HepG2 (cell line): ENCODE measurements at regions not wholly inside any gene's neighbourhood (a gene's known extent, or its start where the extent isn't known, plus 50 kb on each side); places are given as distances from the start of the nearest gene placed in this dataset.

ENCODE experiments used
- FOXC1 ChIP-seq: sonication (generic); formaldehyde crosslinking; IDR thresholded peaks from 2 replicates; pipeline ENCODE4 v1.8.0; 2022; ENCODE audit warnings: mild to moderate bottlenecking, missing genetic modification reagents, borderline replicate concordance
- GATAD1 ChIP-seq: IDR thresholded peaks from 2 replicates; pipeline ENCODE4 v1.6.1; 2016; ENCODE audit warnings: missing genetic modification reagents, missing compliant biosample characterization
- NRL ChIP-seq: sonication (generic); formaldehyde crosslinking; IDR thresholded peaks from 2 replicates; pipeline ENCODE4 v1.5.0; 2020; ENCODE audit warnings: missing genetic modification reagents, mild to moderate bottlenecking, moderate library complexity, borderline replicate concordance
- SP1 ChIP-seq, 2 experiments: fragments of 450-650 bp in 1 of 2; sonication (generic) in 1 of 2; formaldehyde crosslinking in 1 of 2; IDR thresholded peaks; 2 replicates each; pipeline versions ENCODE4 v1.4.0 to v1.6.1; 2016 to 2020; ENCODE audit warnings: missing genetic modification reagents in 1 of 2
- ZNF124 ChIP-seq: sonication (generic); formaldehyde crosslinking; IDR thresholded peaks from 2 replicates; pipeline ENCODE4 v1.4.0; 2020; ENCODE audit warnings: missing genetic modification reagents
- ZNF598 ChIP-seq: sonication (generic); formaldehyde crosslinking; IDR thresholded peaks from 2 replicates; pipeline ENCODE4 v1.5.1; 2020; ENCODE audit warnings: mild to moderate bottlenecking, missing genetic modification reagents, borderline replicate concordance
- ZSCAN31 ChIP-seq: sonication (generic); formaldehyde crosslinking; IDR thresholded peaks from 2 replicates; pipeline ENCODE4 v1.5.0; 2020; ENCODE audit warnings: low read depth, mild to moderate bottlenecking, missing genetic modification reagents
- TF ChIP-seq, protein P1 (sequence below): sonication (generic); formaldehyde crosslinking; IDR thresholded peaks from 2 replicates; pipeline ENCODE4 v1.8.1; 2023; ENCODE audit warnings: mild to moderate bottlenecking, missing genetic modification reagents
- TF ChIP-seq, protein P2 (sequence below): sonication (generic); formaldehyde crosslinking; conservative IDR thresholded peaks from 2 replicates; pipeline ENCODE4 v1.5.0; 2020; ENCODE audit warnings: missing genetic modification reagents

DNA sequence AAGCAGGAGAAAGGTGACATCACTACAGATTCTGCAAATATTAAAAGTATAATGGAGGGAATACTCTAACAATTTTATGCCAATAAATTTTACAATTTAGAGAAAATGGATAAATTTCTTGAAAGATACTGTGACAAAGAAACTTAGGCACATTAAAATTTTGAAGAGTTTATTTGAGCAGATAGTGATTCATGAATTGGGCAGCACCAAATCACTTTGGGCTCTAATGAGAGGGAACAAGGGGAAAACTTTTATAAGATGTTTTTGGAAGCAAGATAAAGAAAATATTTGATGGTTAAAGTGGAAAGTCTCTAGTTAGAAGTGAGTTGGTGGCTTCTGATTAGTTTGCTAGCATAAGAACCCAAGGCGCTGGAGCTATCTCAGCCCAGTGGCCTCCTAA, 55.2 kb upstream of the FMN2 start (continued):
- no peak for TF ChIP-seq NRL
- TF ChIP-seq, protein P1, sequence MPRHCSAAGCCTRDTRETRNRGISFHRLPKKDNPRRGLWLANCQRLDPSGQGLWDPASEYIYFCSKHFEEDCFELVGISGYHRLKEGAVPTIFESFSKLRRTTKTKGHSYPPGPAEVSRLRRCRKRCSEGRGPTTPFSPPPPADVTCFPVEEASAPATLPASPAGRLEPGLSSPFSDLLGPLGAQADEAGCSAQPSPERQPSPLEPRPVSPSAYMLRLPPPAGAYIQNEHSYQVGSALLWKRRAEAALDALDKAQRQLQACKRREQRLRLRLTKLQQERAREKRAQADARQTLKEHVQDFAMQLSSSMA (CRISPR knock-in tag): no peak
- TF ChIP-seq GATAD1: no peak
- no peak for TF ChIP-seq ZSCAN31 (CRISPR knock-in tag)
- TF ChIP-seq FOXC1 (CRISPR knock-in tag): no peak
- TF ChIP-seq, protein P2, sequence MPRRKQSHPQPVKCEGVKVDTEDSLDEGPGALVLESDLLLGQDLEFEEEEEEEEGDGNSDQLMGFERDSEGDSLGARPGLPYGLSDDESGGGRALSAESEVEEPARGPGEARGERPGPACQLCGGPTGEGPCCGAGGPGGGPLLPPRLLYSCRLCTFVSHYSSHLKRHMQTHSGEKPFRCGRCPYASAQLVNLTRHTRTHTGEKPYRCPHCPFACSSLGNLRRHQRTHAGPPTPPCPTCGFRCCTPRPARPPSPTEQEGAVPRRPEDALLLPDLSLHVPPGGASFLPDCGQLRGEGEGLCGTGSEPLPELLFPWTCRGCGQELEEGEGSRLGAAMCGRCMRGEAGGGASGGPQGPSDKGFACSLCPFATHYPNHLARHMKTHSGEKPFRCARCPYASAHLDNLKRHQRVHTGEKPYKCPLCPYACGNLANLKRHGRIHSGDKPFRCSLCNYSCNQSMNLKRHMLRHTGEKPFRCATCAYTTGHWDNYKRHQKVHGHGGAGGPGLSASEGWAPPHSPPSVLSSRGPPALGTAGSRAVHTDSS (CRISPR knock-in tag): no peak
- no peak for TF ChIP-seq ZNF598 (CRISPR knock-in tag)
- TF ChIP-seq ZNF124: no peak
- no peak for TF ChIP-seq SP1 (IDR thresholded peaks at IDR 0.05)
- no peak for TF ChIP-seq SP1 (CRISPR knock-in tag; IDR thresholded peaks at IDR 0.05)
